IPS-NIHi11 (cell line): ENCODE measurements at regions not wholly inside any gene's neighbourhood (a gene's known extent, or its start where the extent isn't known, plus 50 kb on each side); places are given as distances from the start of the nearest gene placed in this dataset.

ENCODE experiments used
- DNase-seq: peaks from one replicate; pipeline ENCODE4 v3.0.0; 2012; ENCODE audit warnings: mixed read lengths, low spot score

DNA sequence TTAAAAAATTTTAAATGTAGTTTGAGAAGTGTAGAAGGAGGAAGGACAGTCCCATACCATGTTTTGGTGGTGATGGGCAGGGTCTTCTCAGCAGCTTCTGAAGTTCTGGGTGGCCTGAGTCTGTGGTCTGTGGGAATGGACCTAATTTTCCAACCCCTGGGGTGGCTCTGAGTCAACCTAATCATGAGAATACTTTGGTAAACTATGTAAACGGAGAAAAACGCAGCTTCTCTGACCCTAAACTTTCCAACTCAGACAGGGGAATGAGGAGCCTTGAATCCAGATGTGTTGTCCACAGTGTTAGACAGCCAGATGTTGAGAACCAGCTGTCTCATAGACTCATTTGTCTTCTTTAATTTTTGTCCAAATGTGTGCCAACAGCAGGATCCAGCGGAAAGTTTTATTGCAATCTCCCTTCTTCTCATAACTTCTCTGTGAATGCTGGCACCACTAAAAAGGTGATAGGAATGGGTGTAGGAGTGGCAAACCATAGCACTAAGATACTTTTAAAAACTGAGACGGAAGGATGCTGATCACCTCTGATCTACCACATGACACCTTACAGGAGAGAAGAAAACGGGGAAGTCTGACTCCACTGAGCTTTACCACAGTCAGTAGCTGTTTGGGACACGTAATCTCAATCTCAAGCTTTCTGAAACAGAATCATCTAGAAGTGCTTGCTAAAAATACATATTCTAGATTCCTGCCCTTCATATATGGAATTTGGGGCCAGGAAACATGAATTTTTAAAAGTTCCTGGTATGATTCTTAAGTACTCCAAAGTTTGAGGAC, 90.5 kb upstream of the PHYHIPL start:
- no peak for DNase-seq

DNA sequence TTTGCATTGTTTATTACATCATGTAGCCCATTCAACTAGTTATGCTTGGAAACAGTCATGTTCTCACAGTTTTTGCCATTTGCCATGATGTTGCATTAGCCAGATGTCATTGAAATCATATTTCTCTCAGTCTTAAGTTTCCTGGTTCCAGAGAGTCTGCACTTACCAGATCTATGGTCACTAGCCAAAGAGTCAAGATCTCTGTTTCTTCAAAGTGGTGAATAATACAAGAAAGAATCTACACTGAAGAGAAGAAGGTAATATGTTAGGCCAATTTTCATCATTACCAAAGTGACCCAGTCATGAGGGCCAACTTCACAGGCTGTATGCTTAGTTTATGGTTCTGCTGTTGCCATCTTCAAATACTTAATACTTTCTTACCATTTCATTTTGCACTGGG, 89.0 kb upstream of the PHYHIPL start:
- no peak for DNase-seq

DNA sequence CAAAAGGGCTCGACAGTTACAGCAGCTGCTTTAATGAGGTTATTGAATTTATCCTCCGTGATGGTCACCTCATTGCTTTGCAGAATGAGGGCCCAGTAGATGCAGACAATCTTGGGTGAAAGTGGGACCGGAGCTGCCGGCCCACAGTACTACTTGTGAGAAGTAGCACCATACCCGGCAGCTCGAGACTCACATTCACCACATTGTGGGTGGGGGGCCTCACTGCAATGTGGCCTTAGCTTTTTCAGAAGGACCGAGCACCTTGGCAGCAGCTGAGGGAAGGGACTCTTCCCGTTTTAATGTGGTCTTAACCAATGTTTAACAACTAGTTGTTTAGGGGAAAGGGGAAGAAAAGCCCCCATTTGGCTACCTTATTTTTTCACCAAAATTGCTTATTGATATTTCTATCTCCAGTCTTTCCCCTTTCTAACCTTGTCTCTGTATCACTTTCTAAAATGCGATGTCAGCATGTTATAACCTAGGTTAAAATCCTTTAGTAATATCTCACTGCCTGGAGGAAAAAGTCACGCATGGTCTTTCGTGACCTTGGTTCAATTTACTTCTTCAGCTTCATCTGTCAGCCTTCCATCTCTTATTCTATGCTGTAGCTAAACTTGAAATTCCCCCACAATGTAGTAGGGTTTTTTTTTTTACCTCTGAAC, 87.4 kb upstream of the PHYHIPL start:
- no peak for DNase-seq

DNA sequence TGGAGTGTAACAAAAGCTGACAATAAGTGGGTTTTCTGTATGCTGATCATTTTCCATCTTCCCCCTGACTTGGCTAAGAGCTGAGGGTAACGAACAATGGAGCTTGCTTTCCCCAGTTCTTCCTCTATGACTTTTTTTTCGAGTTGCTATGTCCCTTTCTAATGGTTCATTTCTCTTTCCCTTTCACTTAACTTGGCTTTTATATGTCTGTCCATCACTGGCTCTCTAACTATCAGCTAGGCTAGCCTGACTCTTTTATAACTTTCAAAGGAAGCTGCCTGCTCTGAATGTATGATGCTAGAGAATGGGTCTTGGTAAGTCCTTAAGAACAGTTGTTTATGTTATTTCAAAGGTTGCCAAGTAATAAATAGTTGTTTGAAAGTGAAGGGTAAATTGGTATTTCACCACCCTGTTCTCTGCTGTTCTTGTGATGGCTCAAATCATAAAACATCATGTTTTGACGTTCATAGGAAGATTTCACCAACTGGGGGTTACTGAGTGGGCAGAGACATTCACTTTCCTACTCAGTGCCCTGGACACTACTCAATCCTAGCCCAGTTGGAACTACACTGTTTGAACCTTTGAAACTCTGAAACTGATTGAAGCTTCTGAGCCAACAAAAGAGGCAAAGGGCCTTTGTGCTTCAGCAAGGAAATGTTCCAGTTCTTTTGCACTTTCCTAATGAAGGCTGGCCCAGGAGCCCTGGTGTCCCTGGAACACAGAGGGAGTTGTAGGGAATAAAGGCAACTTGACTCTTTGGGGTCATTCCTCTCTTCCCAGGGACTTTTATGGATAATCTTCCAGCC, 85.4 kb upstream of the PHYHIPL start:
- no peak for DNase-seq

DNA sequence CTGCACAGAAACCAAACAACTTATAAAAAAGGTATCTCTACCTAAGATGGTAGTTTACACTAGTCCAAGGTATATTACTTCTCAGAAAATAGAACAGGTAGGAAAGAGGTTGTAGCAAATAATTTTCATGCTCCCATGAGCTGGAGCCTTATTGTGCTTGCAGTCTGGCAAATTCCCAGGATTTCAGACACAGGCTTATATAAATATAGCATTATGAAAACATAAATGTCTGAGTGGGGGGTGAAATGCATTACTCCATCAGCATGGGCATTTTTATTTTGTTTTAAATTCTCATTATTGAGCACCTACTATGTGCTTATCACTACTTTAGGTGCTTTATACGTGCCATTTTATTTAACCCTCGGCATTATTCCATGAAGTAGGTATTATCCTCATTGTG, 83.0 kb upstream of the PHYHIPL start:
- DNase-seq = no peak

DNA sequence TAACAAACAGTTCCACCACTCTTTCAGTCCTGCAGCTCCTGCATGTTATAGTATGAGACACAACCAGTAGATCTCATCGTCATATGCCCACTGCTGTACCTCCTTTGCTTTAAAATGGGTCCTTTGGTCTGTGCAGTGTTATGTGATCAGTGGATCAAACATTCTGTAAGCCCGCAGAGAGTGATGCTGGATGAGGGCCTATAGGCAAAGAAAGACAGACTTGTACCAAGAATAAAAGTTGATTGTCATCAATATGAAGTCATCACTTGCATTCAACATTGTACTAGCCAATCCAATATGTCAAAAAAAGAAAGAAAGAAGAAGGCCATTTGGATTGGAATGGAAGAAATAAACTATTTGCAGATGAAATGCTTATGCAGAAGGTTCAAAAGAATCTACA, 79.8 kb upstream of the PHYHIPL start:
- no peak for DNase-seq

DNA sequence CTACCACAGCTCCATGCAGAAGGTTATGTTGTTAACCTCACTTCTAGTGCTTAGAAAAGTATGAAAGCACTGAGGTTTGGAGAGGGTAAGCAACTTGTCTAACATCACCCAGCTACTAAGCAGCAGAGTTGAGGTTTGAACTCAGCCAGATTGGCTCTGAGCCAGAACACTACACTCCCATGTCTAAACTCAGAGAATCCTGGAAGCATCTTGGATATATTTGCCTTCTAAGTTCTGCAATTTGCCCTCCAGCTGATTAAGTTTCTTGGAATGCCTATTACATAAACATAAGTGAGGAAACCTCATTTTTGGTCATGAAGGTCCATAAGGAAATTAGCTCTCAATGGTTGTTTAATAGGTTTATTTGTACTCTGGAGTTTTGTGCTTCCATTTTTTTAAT, 78.1 kb upstream of the PHYHIPL start:
- DNase-seq = no peak

DNA sequence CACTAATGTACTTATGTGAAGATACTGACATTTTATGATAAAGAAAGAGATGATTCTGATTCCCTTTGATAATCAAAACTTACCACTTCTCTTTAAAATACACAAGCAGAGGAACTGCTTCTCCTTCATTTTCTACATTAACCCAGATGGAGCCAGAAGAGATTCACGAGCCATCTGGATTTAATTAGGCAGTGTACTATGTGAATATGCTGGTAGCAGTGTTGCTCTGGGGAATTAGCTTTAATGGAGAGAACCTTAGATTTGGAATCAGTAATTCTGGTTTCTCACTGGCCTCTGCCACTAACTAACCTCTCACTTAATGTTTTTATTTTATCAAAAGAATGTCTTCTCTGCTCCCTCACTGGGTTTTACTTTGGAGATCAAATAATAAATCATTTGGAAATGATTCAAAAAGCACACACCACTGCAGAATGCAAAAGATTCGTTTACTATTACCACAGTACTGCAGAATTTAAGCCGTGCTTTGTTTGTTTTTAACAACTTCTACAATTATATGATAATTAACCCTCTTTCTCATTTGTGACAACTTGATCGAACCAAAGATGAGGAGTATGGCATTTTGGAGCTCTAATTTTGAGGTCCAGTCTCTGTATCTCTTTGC, 77.5 kb upstream of the PHYHIPL start:
- DNase-seq = no peak

DNA sequence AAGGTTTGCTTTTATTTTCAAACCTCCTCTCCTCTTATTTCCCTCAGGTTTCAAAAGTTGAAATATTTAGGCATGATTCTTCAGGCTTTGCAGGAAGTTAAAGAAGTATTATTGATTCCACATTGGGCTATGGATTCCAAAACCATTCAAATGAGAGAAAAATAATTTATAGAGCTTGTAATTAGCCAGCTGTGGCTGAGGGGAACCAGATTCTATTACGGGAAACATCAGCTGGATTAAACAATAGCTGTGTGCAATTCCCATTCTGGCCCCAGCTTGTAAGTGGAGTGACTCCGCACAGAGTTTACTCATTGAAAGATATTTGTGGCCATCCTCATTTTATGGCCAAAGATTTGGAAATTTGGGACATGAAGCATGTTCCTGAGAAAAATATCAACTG, 77.0 kb upstream of the PHYHIPL start:
- no peak for DNase-seq

DNA sequence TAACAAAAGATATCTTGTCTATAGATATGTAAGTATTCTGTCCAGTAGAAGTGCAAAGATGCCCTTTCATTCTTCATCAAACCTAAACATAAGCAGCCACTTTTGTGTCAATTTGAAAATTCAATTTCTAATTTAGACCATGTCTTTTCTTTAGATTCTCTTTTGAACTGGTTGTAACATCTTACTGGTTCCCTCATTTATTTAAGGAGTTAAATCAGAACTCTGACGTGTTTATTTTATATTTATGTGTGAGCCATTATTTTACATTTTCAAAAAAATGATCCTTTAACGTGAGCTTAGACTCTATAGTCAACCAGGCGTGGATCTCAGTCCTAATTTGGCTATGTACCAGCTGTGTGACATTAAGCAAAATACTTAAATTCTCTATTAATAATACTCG, 74.0 kb upstream of the PHYHIPL start:
- no peak for DNase-seq

DNA sequence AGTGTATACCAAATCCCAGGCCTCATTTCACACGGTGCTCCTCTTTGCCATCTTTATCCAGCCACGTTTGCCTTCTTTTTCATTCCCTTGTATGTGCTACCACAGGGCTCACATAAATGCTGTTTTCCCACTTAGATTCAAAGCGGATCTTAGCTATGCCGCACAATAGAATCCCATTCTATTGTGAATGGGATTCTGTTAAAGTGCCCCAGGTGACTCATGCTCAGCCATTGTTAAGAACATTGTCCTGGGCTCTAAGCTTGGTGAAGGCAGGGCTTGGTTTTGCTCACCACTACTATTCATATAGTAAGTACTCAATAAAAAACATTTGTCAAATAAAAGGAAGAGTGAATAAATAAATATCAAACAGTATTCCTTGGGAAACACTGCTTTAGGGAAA, 72.3 kb upstream of the PHYHIPL start:
- no peak for DNase-seq

DNA sequence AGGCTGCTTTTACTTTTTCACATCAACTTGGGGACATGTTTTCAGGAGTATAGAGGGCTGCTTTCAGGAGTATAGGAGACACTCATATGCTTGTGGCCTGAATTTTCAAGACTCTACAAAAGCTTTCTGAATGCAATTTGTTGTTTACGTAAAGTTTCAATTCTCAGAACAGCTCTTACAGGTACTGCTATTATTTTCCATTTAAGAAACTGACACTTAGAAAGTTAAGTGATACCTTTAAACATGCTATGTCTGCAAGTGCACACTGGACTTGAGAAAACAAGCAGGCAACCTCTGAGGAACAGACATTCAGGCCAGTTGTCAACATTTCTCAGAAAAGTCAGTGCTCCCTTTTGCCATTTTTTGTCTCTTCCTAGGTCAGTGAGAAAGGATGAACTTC, 70.0 kb upstream of the PHYHIPL start:
- DNase-seq = no peak

DNA sequence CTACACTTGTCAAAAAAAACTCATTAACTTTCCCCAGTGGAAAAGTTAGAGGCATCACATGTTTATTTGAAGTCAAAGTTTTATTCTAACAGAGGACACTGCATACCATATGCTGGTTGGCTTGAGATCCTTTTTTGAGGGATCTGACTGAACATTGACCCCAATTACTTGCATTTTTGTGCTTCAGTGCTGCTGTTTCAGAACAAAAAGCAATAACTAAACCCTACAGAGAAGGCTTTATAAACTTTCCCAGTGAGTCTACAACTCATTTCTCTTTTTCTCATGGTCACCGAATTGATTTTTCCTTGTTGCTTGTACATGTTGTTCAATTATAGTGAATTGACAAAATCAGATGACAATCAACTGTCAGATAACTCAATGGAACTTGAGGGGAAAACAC, 69.3 kb upstream of the PHYHIPL start:
- DNase-seq = no peak

DNA sequence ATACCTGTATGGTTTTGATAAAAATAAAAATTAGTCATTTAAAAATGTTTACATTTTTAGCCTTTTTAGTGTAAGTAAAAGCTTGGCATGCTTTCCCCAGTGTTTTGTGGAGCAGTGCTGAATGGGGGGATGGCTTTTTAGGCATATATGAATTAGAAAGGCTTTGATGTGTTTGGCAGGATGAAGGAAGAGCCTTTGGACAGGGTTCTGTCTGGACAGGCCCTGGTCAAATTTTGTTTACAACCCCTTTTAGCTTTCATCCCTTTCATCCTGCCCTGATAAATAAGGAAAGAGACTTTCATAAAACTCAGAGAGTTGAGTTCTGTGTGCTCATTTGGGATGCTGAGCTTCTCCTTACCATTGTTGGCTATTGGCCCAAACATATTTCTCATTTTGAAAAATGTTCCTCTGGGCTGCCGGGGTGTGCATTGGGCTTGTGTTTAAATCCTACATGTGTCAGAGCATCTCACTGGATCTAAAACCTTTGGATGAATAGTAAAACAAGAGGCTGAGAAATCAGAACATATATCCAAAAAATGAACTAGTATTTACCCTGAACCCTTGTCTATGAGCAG, 68.1 kb upstream of the PHYHIPL start:
- no peak for DNase-seq

DNA sequence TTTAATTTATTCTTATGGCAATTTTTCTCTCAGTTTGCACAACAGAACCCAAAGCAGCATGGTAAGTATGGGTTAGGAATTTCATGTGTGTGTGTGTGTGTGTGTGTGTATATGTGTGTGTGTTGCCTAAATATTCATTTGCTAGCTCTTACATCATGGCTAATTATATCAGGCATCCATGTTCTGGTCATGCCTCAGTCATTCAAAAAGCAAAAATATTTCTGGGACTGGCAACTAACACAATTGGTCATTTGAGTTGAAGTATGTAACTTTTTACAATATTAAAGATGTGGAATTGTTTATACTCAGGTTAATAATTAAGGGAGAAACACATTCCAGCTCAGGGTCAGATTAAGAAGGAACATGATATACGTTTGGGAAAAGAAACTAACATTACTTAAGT, 67.6 kb upstream of the PHYHIPL start:
- DNase-seq = no peak

DNA sequence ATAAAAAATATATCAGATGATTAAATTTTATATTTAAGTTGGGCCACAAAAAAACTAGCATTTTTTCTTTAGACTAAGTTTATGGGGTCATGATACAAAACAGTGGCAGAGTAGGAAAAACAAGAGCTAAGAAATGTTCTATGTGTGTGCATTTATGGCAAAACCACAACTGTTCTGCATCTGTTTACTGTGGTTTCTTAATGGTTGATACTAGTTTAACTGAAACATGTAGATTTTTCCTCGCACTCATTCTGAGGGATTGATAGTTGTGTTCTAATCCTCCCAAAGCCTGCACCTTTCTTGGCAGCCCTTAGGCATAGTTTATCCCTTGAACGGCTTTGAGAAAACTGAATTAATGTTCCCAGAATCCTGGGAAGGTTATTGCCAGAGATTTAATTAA, 66.6 kb upstream of the PHYHIPL start:
- no peak for DNase-seq

DNA sequence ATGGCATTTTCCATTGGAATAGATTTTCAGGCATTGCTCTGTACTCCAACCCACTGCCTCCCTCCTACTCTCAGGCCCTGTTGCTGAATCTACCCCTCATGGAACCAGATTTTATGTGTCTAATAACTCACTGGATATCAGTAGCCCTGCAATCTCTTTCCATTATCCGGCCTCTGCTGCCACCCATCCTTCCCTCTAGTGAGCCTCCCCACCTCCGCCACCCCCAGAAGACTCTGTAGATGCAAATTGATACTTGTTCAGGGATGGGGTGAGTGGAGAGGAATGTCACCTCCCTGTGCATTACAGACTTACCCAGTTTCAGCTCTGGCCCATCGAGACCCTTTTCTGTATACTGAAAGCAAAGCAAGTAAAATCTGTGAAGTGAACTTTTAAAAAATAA, 52.3 kb upstream of the PHYHIPL start:
- DNase-seq = no peak

DNA sequence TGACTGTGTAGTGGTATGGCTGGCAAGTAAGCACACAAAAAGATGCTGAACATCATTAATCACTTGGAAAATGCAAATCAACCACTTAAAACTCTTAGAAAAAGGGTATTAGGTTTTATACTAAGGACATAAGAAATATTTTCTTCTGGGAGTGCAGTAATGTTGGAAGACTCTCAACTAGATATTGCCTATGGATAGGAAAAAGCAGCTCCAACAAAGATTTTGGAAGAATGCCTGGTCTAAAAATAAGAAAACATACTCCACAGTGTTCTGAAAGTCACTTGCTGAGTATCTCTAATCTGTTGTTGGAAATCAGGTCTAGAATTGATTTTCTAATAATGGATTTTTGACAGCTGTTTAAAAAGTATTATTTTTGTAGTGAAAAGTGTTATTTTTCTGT, 50.8 kb upstream of the PHYHIPL start:
- DNase-seq = no peak

DNA sequence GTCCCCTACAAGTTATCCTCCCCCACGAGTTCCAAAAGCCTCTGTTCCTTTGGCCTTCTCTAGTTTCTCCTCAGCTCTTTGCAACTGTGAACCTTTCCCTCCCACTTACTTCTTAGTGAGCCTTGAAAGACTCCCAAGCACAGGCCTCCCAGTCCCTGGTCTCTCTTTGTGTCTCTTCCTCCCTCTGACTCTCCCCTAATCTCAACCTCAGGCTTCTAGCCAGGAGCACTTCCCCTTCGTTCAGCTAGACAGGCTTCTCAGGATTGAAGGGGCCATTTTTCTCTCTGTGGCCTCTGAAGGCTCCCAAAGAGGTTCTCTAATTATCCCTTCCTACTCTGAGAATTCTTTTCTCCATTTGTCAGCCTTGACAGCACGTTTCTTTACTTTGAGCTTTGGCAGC, 50.2 kb upstream of the PHYHIPL start:
- peak; percentile 10 for DNase-seq
